ENCODE measurements at regions not wholly inside any gene's neighbourhood (a gene's known extent, or its start where the extent isn't known, plus 50 kb on each side); places are given as distances from the start of the nearest gene placed in this dataset.

GRCh38 chr4:180436361-180436760 lies 1806.8 kb upstream of the TENM3 start:
- TF ChIP-seq CTCF (IDR thresholded peaks at IDR 0.05): no peak
- no peak for TF ChIP-seq POLR2A (IDR thresholded peaks at IDR 0.05)
